Mammary epithelial cell (primary cell): ENCODE measurements at regions not wholly inside any gene's neighbourhood (a gene's known extent, or its start where the extent isn't known, plus 50 kb on each side); places are given as distances from the start of the nearest gene placed in this dataset.

Experiments
- CTCF ChIP-seq, 2 donors: IDR thresholded peaks in 1 of 2; conservative IDR thresholded peaks in 1 of 2; 2 replicates each; pipeline ENCODE4 v1.5.1; 2011 to 2012; ENCODE audit warnings: inconsistent platforms in 2 of 2, low read length in 2 of 2, mild to moderate bottlenecking in 2 of 2, control low read depth in 1 of 2, low read depth in 1 of 2; ENCODE audit not compliant: insufficient read depth in 1 of 2; ENCODE audit errors: extremely low read depth in 1 of 2
- EZH2 ChIP-seq: IDR thresholded peaks from 2 replicates; pipeline ENCODE4 v1.6.1; 2012; ENCODE audit warnings: low read length, inconsistent platforms, borderline replicate concordance

- TF ChIP-seq CTCF (conservative IDR thresholded peaks at IDR 0.05 in 1 of 2, IDR thresholded peaks at IDR 0.05 in 1 of 2; ENCODE audit: extremely low read depth in 1 of 2, insufficient read depth in 1 of 2, low read depth in 1 of 2, low read length in 2 of 2) = no peak
- no peak for TF ChIP-seq EZH2
Measured at GRCh38 chr4:82230306-82230705, 143.5 kb downstream of the HNRNPD start.
